Heart left ventricle (tissue), 16 donors: ENCODE measurements at regions not wholly inside any gene's neighbourhood (a gene's known extent, or its start where the extent isn't known, plus 50 kb on each side); places are given as distances from the start of the nearest gene placed in this dataset.

Experiments used
- ATAC-seq, 4 donors: fragments of 200-7000 bp; cut with Tn5 transposase; one replicate each; pipeline ENCODE4 v1.9.1; 2020 to 2022; ENCODE audit warnings: moderate library complexity in 4 of 4, mild to moderate bottlenecking in 3 of 4, moderate number of reproducible peaks in 1 of 4
- DNase-seq, 5 donors: peaks; one replicate each; pipeline ENCODE4 v3.0.0-alpha.2; 2020
- H3K27ac ChIP-seq, 12 donors: fragments of 200-600 bp; sonication (generic) in 4 of 12; one replicate each; pipeline versions ENCODE4 v1.5.0 to v1.8.0; 2016 to 2022; ENCODE audit warnings: mild to moderate bottlenecking in 2 of 12
- H3K27me3 ChIP-seq, 9 donors: fragments of 200-600 bp; sonication (generic) in 2 of 9; one replicate each; pipeline versions ENCODE4 v1.5.1 to v1.8.0; 2016 to 2022; ENCODE audit warnings: mild to moderate bottlenecking in 3 of 9
- H3K36me3 ChIP-seq, 9 donors: fragments of 200-600 bp; sonication (generic) in 2 of 9; one replicate each; pipeline versions ENCODE4 v1.5.0 to v1.8.0; 2018 to 2022; ENCODE audit warnings: mild to moderate bottlenecking in 2 of 9
- H3K4me1 ChIP-seq, 12 donors: fragments of 200-600 bp; sonication (generic) in 4 of 12; one replicate each; pipeline versions ENCODE4 v1.5.0 to v1.8.0; 2016 to 2022; ENCODE audit warnings: mild to moderate bottlenecking in 3 of 12
- H3K4me3 ChIP-seq, 12 donors: fragments of 200-600 bp; sonication (generic) in 4 of 12; one replicate each; pipeline versions ENCODE4 v1.5.0 to v1.8.0; 2017 to 2022; ENCODE audit warnings: mild to moderate bottlenecking in 9 of 12, moderate library complexity in 4 of 12
- H3K9me3 ChIP-seq, 12 donors: fragments of 200-600 bp; sonication (generic) in 4 of 12; one replicate each; pipeline versions ENCODE4 v1.5.0 to v1.8.0; 2016 to 2022; ENCODE audit warnings: mild to moderate bottlenecking in 1 of 12
- CTCF ChIP-seq, 12 donors: fragments of 200-600 bp; sonication (generic) in 4 of 12; IDR thresholded peaks; one replicate each; pipeline versions ENCODE4 v1.5.0 to v1.8.0; 2018 to 2022; ENCODE audit warnings: antibody characterized with exemption in 12 of 12, mild to moderate bottlenecking in 5 of 12
- POLR2A ChIP-seq, 2 donors: fragments of 450-650 bp; IDR thresholded peaks; one replicate each; pipeline ENCODE4 v1.6.1; 2017; ENCODE audit warnings: antibody characterized with exemption in 2 of 2, mild to moderate bottlenecking in 2 of 2, moderate library complexity in 2 of 2
- WGBS, 4 donors: extraction: QIAGEN DNeasy Blood & Tissue Kit in 2 of 4; methylation state at CpG; one replicate each; pipeline versions ENCODE4 v1.1.5 to v1.1.7; 2013 to 2018; 5-methylcytosine and 5-hydroxymethylcytosine counted together
- intact Hi-C, 10 donors: fragments of 100-400 bp; cut with DNase I; formaldehyde crosslinking; loops; one replicate each; pipeline versions ENCODE4 v1.11.1 to v1.14.2; 2022
- donor health status: ischemic (EF 13 %, LVEDD 7.1; RV severe dilation, severe dysfunction).
- donor health status: healthy with polysubstance abuse.
- donor health status: DM: no; HTN: yes; CAD: no.
- donor health status: DM: no; HTN: no; CAD: no.
- donor health status: ischemic (EF 25% LVEDD 6.9; RV normal size, moderate dysfunction).
- donor health status: ischemic (EF 25% LVEDD 5.7; RV mildly dilated, moderate dysfunction).
- donor health status: healthy.
- donor health status: DM: yes; HTN: yes; CAD: no.
- donor health status: ischemic (EF 35%, LVEDD 5.7; RV mildly dilated, moderate dysfunction).
- donor health status: nonischemic (EF 11% LVEDD 7.7; RV severe dilation, severe dysfunction).
- donor health status: DM: yes; HTN: yes; CAD: no.
- donor health status: PGD.
- donor health status: ischemic (EF 29% LVEDD 5.4; RV normal size, mild dysfunction).
- donor health status: nonischemic (EF 23%, LVEDD 6.1; RV moderate dilation, normal function).

GRCh38 chr2:128622371-128622770, 303.7 kb upstream of the HS6ST1 start:
- H3K36me3 ChIP-seq, result no peaks in the 10 kb centered on the region
- intact Hi-C loops, result no loop called here
- H3K27ac ChIP-seq, result peak overlapping the region in 1 of 12 donors; percentile 42
- ATAC-seq (peak; percentile 44 to 66 (median 60)), DNase-seq (peak; percentile 18 to 65 (median 49))
- no peak for TF ChIP-seq CTCF (IDR thresholded peaks at IDR 0.05)
- TF ChIP-seq POLR2A (IDR thresholded peaks at IDR 0.05), result no peak
- H3K4me1 ChIP-seq, result peaks cover 0 to 24% (median 0%) of the 10 kb centered on the region in 12 donors
- H3K9me3 ChIP-seq, result no peaks in the 10 kb centered on the region
- peaks cover 0 to 5% (median 0%) of the 10 kb centered on the region in 9 donors for H3K27me3 ChIP-seq
- no peak overlapping the region for H3K4me3 ChIP-seq
- 69 to 82% (median 74%) methylated on average over 7 of the region's 7 CpGs for WGBS, 4 donors

- Histone ChIP-seq H3K36me3 (no peaks in the 10 kb centered on the region), H3K4me1 (peaks cover 0 to 24% (median 0%) of the 10 kb centered on the region in 12 donors), H3K27me3 (peaks cover 0 to 5% (median 0%) of the 10 kb centered on the region in 9 donors), H3K27ac (no peak overlapping the region), H3K9me3 (no peaks in the 10 kb centered on the region), H3K4me3 (no peak overlapping the region)
- TF ChIP-seq POLR2A (IDR thresholded peaks at IDR 0.05), result no peak
- TF ChIP-seq CTCF (IDR thresholded peaks at IDR 0.05), result no peak
- 92 to 95% (median 94%) methylated on average over 12 to 13 of the region's 13 CpGs for WGBS, 4 donors
- ATAC-seq (no peak), DNase-seq (peak in 2 of 5 donors; percentile 10 to 42)
- intact Hi-C loops, result no loop called here
Measured at GRCh38 chr2:128622955-128623620, 304.4 kb upstream of the HS6ST1 start.

GRCh38 chr2:128623776-128624761, 305.4 kb upstream of the HS6ST1 start:
- DNase-seq, result peak in 2 of 5 donors; percentile 16 to 36

More at GRCh38 chr2:128623776-128624761, 305.4 kb upstream of the HS6ST1 start:
- intact Hi-C loops, result no loop called here
- no peak for ATAC-seq
- Histone ChIP-seq H3K4me3 (no peak overlapping the region), H3K9me3 (no peaks in the 10 kb centered on the region), H3K4me1 (peaks cover 0 to 24% (median 0%) of the 10 kb centered on the region in 12 donors), H3K27ac (no peak overlapping the region), H3K27me3 (peaks cover 0 to 5% (median 0%) of the 10 kb centered on the region in 9 donors), H3K36me3 (no peaks in the 10 kb centered on the region)
- no peak for TF ChIP-seq POLR2A (IDR thresholded peaks at IDR 0.05)
- no peak for TF ChIP-seq CTCF (IDR thresholded peaks at IDR 0.05)
- WGBS, 4 donors, result 83 to 89% (median 87%) methylated on average over 18 of the region's 18 CpGs
